ENCODE measurements at regions not wholly inside any gene's neighbourhood (a gene's known extent, or its start where the extent isn't known, plus 50 kb on each side); places are given as distances from the start of the nearest gene placed in this dataset.

GRCh38 chr1:231091831-231092301 lies 51.8 kb upstream of the FAM89A start:
- no peak overlapping the region for H3K4me3 ChIP-seq
- BruUV-seq (replicated peaks) = no TSS peak
- no peak overlapping the region for H2AFZ ChIP-seq (ENCODE audit: control insufficient read depth, low read depth, low read length)
- no peak for TF ChIP-seq FOXM1 (IDR thresholded peaks at IDR 0.05; ENCODE audit: low read depth, low read length)
- TF ChIP-seq SREBF1 (IDR thresholded peaks at IDR 0.05; ENCODE audit: low read length) = no peak
- TF ChIP-seq, protein P1, sequence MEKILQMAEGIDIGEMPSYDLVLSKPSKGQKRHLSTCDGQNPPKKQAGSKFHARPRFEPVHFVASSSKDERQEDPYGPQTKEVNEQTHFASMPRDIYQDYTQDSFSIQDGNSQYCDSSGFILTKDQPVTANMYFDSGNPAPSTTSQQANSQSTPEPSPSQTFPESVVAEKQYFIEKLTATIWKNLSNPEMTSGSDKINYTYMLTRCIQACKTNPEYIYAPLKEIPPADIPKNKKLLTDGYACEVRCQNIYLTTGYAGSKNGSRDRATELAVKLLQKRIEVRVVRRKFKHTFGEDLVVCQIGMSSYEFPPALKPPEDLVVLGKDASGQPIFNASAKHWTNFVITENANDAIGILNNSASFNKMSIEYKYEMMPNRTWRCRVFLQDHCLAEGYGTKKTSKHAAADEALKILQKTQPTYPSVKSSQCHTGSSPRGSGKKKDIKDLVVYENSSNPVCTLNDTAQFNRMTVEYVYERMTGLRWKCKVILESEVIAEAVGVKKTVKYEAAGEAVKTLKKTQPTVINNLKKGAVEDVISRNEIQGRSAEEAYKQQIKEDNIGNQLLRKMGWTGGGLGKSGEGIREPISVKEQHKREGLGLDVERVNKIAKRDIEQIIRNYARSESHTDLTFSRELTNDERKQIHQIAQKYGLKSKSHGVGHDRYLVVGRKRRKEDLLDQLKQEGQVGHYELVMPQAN (conservative IDR thresholded peaks at IDR 0.05) = no peak
- peak; percentile 73 to 92 (median 85) for TF ChIP-seq CTCF (IDR thresholded peaks at IDR 0.05 in 2 of 3, conservative IDR thresholded peaks at IDR 0.05 in 1 of 3; ENCODE audit: control insufficient read depth in 2 of 3, extremely low read depth in 1 of 3, insufficient read depth in 1 of 3, low read depth in 3 of 3, low read length in 3 of 3)
- no peak for TF ChIP-seq TCF3 (IDR thresholded peaks at IDR 0.05; ENCODE audit: borderline replicate concordance, insufficient read depth, low read depth, low read length)
- TF ChIP-seq, protein P2, sequence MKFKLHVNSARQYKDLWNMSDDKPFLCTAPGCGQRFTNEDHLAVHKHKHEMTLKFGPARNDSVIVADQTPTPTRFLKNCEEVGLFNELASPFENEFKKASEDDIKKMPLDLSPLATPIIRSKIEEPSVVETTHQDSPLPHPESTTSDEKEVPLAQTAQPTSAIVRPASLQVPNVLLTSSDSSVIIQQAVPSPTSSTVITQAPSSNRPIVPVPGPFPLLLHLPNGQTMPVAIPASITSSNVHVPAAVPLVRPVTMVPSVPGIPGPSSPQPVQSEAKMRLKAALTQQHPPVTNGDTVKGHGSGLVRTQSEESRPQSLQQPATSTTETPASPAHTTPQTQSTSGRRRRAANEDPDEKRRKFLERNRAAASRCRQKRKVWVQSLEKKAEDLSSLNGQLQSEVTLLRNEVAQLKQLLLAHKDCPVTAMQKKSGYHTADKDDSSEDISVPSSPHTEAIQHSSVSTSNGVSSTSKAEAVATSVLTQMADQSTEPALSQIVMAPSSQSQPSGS (IDR thresholded peaks at IDR 0.05; ENCODE audit: low read length) = no peak
- no peak for TF ChIP-seq YBX1 (IDR thresholded peaks at IDR 0.05)
- TF ChIP-seq RBBP5 (conservative IDR thresholded peaks at IDR 0.05) = no peak
- TF ChIP-seq LARP7 (IDR thresholded peaks at IDR 0.05) = no peak
- TF ChIP-seq RAD21 (IDR thresholded peaks at IDR 0.05; ENCODE audit: insufficient read depth, low read depth, low read length) = peak; percentile 51
- no peak for TF ChIP-seq FOXK2 (IDR thresholded peaks at IDR 0.05)
- no peak for TF ChIP-seq POLR2A (IDR thresholded peaks at IDR 0.05; ENCODE audit: low read depth, low read length)
- no peak for TF ChIP-seq CBX5 (IDR thresholded peaks at IDR 0.05; ENCODE audit: low read depth)
- no peak for TF ChIP-seq TCF12 (IDR thresholded peaks at IDR 0.05; ENCODE audit: low read depth, low read length)
- no peak for TF ChIP-seq TARDBP (IDR thresholded peaks at IDR 0.05; ENCODE audit: borderline replicate concordance)
- peak; percentile 79 for TF ChIP-seq SMC3 (IDR thresholded peaks at IDR 0.05; ENCODE audit: borderline replicate concordance, low read length)
- no peak for TF ChIP-seq RFX5 (IDR thresholded peaks at IDR 0.05; ENCODE audit: low read depth, low read length)

More at GRCh38 chr1:231091831-231092301, 51.8 kb upstream of the FAM89A start:
- ChIA-PET SMC1A (ENCODE audit: uncharacterized antibody, unreplicated experiment) (interaction anchor here (0.8 to 3.4 kb wide), 6 partner anchors 114 to 184 kb away, joined by 3 to 12 read pairs (median 5); no protein-coding TSS in a partner anchor), RAD21 (ENCODE audit: unreplicated experiment) (interaction anchor here (0.7 to 1.0 kb wide), 4 partner anchors 112 to 176 kb away, joined by 3 read pairs; no protein-coding TSS in a partner anchor), CTCF (interaction anchor here (0.6 to 3.7 kb wide), 15 partner anchors 10 to 498 kb away, joined by 3 to 27 read pairs (median 4); no protein-coding TSS in a partner anchor), POLR2A (no interaction called here)
- ATAC-seq (peak; percentile 83), DNase-seq (ENCODE audit: low read depth, low spot score) (no peak), FAIRE-seq (no peak)
- H3K79me2 ChIP-seq (ENCODE audit: control insufficient read depth, insufficient read depth, low read length) = no peaks in the 10 kb centered on the region
- no peaks in the 10 kb centered on the region; a peak in 1 of 4 replicates for H3K27me3 ChIP-seq (replicated peaks in 1 of 2; ENCODE audit: control insufficient read depth in 2 of 2, insufficient read depth in 2 of 2, low read length in 1 of 2)
- in situ Hi-C loops (cut with MboI) (loop anchor here (10.0 kb wide), 1 partner anchor 177 kb away; no protein-coding TSS in a partner anchor), intact Hi-C loops (cut with micrococcal nuclease; ENCODE audit: unreplicated experiment) (loop anchor here (1.0 to 10.0 kb wide), 2 partner anchors 175 to 297 kb away; no protein-coding TSS in a partner anchor)
- no peak overlapping the region for H3K27ac ChIP-seq (ENCODE audit: control insufficient read depth, insufficient read depth)
- H3K9ac ChIP-seq (ENCODE audit: control insufficient read depth, insufficient read depth, low read length) = no peak overlapping the region
- no peaks in the 10 kb centered on the region for H3K9me3 ChIP-seq (replicated peaks; ENCODE audit: control insufficient read depth, insufficient read depth, low read length)
- whole genome bisulfite sequencing (ENCODE audit: insufficient coverage, insufficient replicate concordance, low lambda C conversion rate, missing lambda C conversion rate) = 24% methylated on average over 13 of the region's 13 CpGs
- H3K4me2 ChIP-seq (ENCODE audit: control insufficient read depth, insufficient read depth) = no peak overlapping the region
- H3K4me1 ChIP-seq (ENCODE audit: control insufficient read depth, insufficient read depth, low read length) = no peaks in the 10 kb centered on the region
- no peaks in the 10 kb centered on the region for H4K20me1 ChIP-seq (ENCODE audit: control insufficient read depth, insufficient read depth)
- H3K36me3 ChIP-seq (ENCODE audit: control insufficient read depth in 2 of 2, insufficient read depth in 2 of 2, low read length in 1 of 2) = no peaks in the 10 kb centered on the region

Data from GM12878 (cell line).